Heart right ventricle (tissue), 16 donors: ENCODE measurements at regions not wholly inside any gene's neighbourhood (a gene's known extent, or its start where the extent isn't known, plus 50 kb on each side); places are given as distances from the start of the nearest gene placed in this dataset.
A peak's percentile ranks its signal among the peaks of the same experiment; 100 is the strongest.

Experiments
- ATAC-seq, 8 donors: fragments of 200-7000 bp; cut with Tn5 transposase; one replicate each; pipeline ENCODE4 v1.9.1; 2020; ENCODE audit warnings: mild to moderate bottlenecking in 8 of 8, moderate library complexity in 8 of 8, moderate number of reproducible peaks in 1 of 8
- DNase-seq, 2 donors: peaks; one replicate each; pipeline ENCODE4 v3.0.0-alpha.2; 2020
- H3K27ac ChIP-seq, 10 donors: fragments of 200-600 bp; sonication (generic) in 2 of 10; one replicate each; pipeline versions ENCODE4 v1.5.0 to v1.8.0; 2020 to 2022; ENCODE audit warnings: mild to moderate bottlenecking in 3 of 10
- H3K27me3 ChIP-seq, 7 donors: fragments of 200-600 bp; one replicate each; pipeline ENCODE4 v1.8.0; 2021 to 2022; ENCODE audit warnings: mild to moderate bottlenecking in 2 of 7
- H3K36me3 ChIP-seq, 9 donors: fragments of 200-600 bp; sonication (generic) in 1 of 9; one replicate each; pipeline versions ENCODE4 v1.5.0 to v1.8.0; 2020 to 2022; ENCODE audit warnings: mild to moderate bottlenecking in 2 of 9
- H3K4me1 ChIP-seq, 9 donors: fragments of 200-600 bp; sonication (generic) in 1 of 9; one replicate each; pipeline versions ENCODE4 v1.5.0 to v1.8.0; 2020 to 2022; ENCODE audit warnings: mild to moderate bottlenecking in 4 of 9
- H3K4me3 ChIP-seq, 10 donors: fragments of 200-600 bp; sonication (generic) in 2 of 10; one replicate each; pipeline versions ENCODE4 v1.5.0 to v1.8.0; 2020 to 2022; ENCODE audit warnings: mild to moderate bottlenecking in 7 of 10, moderate library complexity in 2 of 10
- H3K9me3 ChIP-seq, 11 donors: fragments of 200-600 bp in 10 of 11; sonication (generic) in 2 of 11; one replicate each; pipeline versions ENCODE4 v1.5.0 to v1.8.0; 2013 to 2022; ENCODE audit warnings: mild to moderate bottlenecking in 2 of 11, control low read depth in 1 of 11, moderate library complexity in 1 of 11
- CTCF ChIP-seq, 9 donors: fragments of 200-600 bp; sonication (generic) in 2 of 9; IDR thresholded peaks; one replicate each; pipeline versions ENCODE4 v1.5.0 to v1.8.0; 2021 to 2022; ENCODE audit warnings: antibody characterized with exemption in 9 of 9, mild to moderate bottlenecking in 5 of 9, moderate library complexity in 1 of 9
- WGBS, 2 donors: extraction: QIAGEN DNeasy Blood & Tissue Kit; methylation state at CpG; one replicate each; pipeline ENCODE4 v1.1.7; 2013; ENCODE audit warnings: inconsistent platforms in 1 of 2; 5-methylcytosine and 5-hydroxymethylcytosine counted together
- intact Hi-C, 10 donors: fragments of 100-400 bp; cut with DNase I; formaldehyde crosslinking; loops; one replicate each; pipeline versions ENCODE4 v1.11.1 to v1.14.2; 2022
- donor health status: Arrhythmogenic right ventricular cardiomyopathy.
- donor health status: ischemic (EF 13 %, LVEDD 7.1; RV severe dilation, severe dysfunction).
- donor health status: healthy with polysubstance abuse.
- donor health status: DM: no; HTN: yes; CAD: no.
- donor health status: DM: no; HTN: no; CAD: no.
- donor health status: ischemic (EF 25% LVEDD 6.9; RV normal size, moderate dysfunction).
- donor health status: ischemic (EF 25% LVEDD 5.7; RV mildly dilated, moderate dysfunction).
- donor health status: healthy.
- donor health status: DM: yes; HTN: yes; CAD: no.
- donor health status: Ischemic cardiomyopathy.
- donor health status: ischemic (EF 35%, LVEDD 5.7; RV mildly dilated, moderate dysfunction).
- donor health status: nonischemic (EF 11% LVEDD 7.7; RV severe dilation, severe dysfunction).
- donor health status: DM: yes; HTN: yes; CAD: no.
- donor health status: PGD.
- donor health status: ischemic (EF 29% LVEDD 5.4; RV normal size, mild dysfunction).
- donor health status: nonischemic (EF 23%, LVEDD 6.1; RV moderate dilation, normal function).

DNA sequence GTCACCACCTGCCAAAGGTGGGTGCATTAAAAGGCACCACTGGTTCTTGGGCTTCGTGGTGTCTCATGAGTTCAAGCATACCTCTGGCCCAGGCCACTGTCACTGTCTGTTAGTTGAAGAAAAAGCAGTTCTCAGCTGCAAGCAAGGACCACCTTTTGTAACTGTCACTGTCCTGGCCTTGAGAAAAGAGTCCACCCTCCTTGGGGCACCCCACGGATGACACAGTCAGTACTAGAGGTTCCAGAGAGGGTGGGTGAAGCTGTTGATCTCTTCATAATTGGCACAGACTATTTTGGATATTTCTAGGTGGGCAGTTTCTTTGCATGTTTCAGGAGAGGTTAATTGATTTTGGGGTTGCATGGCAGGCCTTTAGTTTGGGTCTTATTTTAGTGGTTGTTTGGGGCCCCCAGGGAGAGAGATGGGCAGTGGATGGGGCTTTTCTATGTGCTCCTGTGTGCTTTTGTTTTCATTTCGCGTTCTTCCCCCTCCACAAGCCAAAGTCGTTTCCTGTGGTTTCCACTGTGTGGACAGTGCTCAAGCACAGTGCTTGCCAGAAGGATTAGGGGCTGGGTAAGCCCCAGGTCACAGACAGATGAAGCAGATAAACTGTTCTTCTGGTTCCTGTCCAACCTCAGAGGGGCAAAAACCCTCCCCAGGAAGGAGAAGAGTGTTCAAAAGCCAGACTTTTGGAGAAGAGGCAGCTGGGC lies 156.2 kb upstream of the PPP1R2C start:
- Histone ChIP-seq H3K27me3 (no peaks in the 10 kb centered on the region), H3K4me3 (no peak overlapping the region), H3K4me1 (peaks cover 0 to 13% (median 0%) of the 10 kb centered on the region in 9 donors), H3K27ac (peak overlapping the region in 1 of 10 donors; percentile 6), H3K36me3 (no peaks in the 10 kb centered on the region), H3K9me3 (peaks cover 0 to 1% (median 0%) of the 10 kb centered on the region in 11 donors)
- 45 to 50% methylated on average over 5 of the region's 5 CpGs for WGBS, 2 donors
- no peak for TF ChIP-seq CTCF (IDR thresholded peaks at IDR 0.05)
- ATAC-seq (no peak), DNase-seq (no peak)
- intact Hi-C loops, result no loop called here

DNA sequence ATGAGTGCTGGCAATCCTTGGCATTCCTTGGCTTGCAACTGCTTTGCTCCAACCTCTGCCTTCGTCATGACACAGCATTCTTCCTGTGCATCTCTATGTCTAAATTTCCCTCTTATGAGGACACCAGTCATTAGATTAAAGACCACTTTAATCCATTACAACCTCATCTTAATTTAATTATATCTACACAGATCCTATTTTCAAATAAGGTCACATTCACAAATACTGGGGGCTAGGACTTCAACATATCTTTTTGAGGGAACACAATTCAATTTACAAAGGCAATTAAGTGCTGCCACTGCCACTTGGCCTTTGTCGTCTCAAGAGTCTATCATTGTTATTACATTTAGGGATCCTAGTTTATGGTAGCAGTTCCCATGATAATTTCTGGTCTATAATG lies 163.7 kb upstream of the PPP1R2C start:
- DNase-seq, result no peak
- peaks cover 0 to 8% (median 0%) of the 10 kb centered on the region in 9 donors for H3K4me1 ChIP-seq
- 94% methylated on average over 2 of the region's 2 CpGs for WGBS, 2 donors
- intact Hi-C loops, result no loop called here
- no peaks in the 10 kb centered on the region for H3K36me3 ChIP-seq
- H3K27ac ChIP-seq, result peak overlapping the region in 1 of 10 donors; percentile 73
- ATAC-seq, result no peak
- H3K4me3 ChIP-seq, result no peak overlapping the region
- peaks cover 0 to 7% (median 0%) of the 10 kb centered on the region in 11 donors for H3K9me3 ChIP-seq
- TF ChIP-seq CTCF (IDR thresholded peaks at IDR 0.05), result no peak
- peaks cover 0 to 15% (median 0%) of the 10 kb centered on the region in 7 donors for H3K27me3 ChIP-seq

DNA sequence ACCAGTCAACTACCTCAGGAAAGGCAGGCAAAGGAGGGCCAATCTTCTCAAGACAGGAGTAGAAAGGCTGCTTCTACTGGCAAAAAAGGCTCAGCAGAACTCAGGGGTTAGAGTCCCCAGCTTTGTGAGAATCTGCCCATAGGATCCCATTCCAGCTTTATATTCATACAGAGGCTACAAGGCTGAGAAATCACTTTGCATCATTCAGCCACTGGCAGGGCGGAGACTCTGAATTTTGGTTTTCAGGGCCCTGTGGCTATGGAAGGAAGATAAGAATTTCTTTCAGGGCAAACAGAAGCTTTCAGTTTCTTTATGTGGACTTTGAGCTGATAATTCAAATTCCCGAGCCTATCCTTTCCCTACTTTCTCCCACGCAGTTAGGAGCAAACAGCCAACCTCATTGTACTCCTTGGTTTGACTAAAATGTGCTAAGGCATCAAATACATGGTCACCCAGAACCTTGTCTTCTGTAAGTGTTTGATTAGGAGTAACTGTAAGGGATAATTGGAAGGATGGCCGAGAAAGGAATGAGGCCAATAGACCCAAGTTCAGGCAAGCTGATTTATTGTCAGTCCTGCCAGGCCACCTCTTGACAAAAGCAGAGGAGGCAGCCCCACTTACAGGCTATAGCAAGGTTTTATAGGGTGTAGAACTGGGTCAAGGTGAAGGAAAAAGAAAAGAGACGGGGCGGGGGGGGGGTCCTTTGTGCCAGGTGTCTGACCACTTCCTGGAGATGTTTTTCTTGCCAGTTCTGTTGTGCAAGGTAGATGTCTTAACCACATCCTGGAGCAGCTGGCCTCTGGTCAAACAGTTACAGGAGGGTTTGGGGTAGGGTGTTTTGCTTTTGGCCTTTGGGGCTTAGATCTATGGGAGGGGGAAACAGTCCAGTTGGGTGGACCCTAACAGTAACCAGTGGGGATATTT lies 165.3 kb upstream of the PPP1R2C start:
- peaks cover 0 to 30% (median 0%) of the 10 kb centered on the region in 7 donors for H3K27me3 ChIP-seq
- H3K4me3 ChIP-seq, result no peak overlapping the region
- no peak for ATAC-seq
- WGBS, 2 donors, result 87 to 91% methylated on average over 5 to 6 of the region's 6 CpGs
- DNase-seq, result no peak
- H3K36me3 ChIP-seq, result no peaks in the 10 kb centered on the region
- peaks cover 0 to 12% (median 0%) of the 10 kb centered on the region in 9 donors for H3K4me1 ChIP-seq
- no peak for TF ChIP-seq CTCF (IDR thresholded peaks at IDR 0.05)
- peak overlapping the region in 1 of 10 donors; percentile 77 for H3K27ac ChIP-seq
- H3K9me3 ChIP-seq, result peaks cover 0 to 7% (median 0%) of the 10 kb centered on the region in 11 donors
- intact Hi-C loops, result no loop called here

GRCh38 chrX:42944381-42944998 lies 166.5 kb upstream of the PPP1R2C start:
- no peaks in the 10 kb centered on the region for H3K36me3 ChIP-seq
- DNase-seq (no peak), ATAC-seq (no peak)
- peaks cover 0 to 5% (median 0%) of the 10 kb centered on the region in 11 donors for H3K9me3 ChIP-seq
- peaks cover 0 to 14% (median 0%) of the 10 kb centered on the region in 9 donors for H3K4me1 ChIP-seq
- no peak overlapping the region for H3K4me3 ChIP-seq
- intact Hi-C loops, result no loop called here
- 82 to 89% methylated on average over 3 of the region's 3 CpGs for WGBS, 2 donors
- TF ChIP-seq CTCF (IDR thresholded peaks at IDR 0.05), result no peak
- peak overlapping the region in 1 of 10 donors; percentile 77 for H3K27ac ChIP-seq
- peaks cover 0 to 36% (median 0%) of the 10 kb centered on the region in 7 donors for H3K27me3 ChIP-seq
